Endothelial cell (in vitro differentiated cells): ENCODE measurements at regions not wholly inside any gene's neighbourhood (a gene's known extent, or its start where the extent isn't known, plus 50 kb on each side); places are given as distances from the start of the nearest gene placed in this dataset.

ENCODE experiments used
- DNase-seq: peaks from one replicate; pipeline ENCODE4 v3.0.0; 2021; ENCODE audit warnings: low spot score
- H3K27ac Mint-ChIP-seq: one replicate; pipeline ENCODE4 v1.8.0; 2021; ENCODE audit warnings: mixed read lengths, inconsistent platforms; ENCODE audit not compliant: unreplicated experiment
- H3K27me3 Mint-ChIP-seq: one replicate; pipeline ENCODE4 v1.8.0; 2021; ENCODE audit warnings: mild to moderate bottlenecking, moderate library complexity, mixed read lengths, inconsistent platforms; ENCODE audit not compliant: unreplicated experiment
- H3K36me3 Mint-ChIP-seq: one replicate; pipeline ENCODE4 v1.8.0; 2021; ENCODE audit warnings: mild to moderate bottlenecking, low read depth, mixed read lengths, inconsistent platforms; ENCODE audit not compliant: unreplicated experiment
- H3K4me1 Mint-ChIP-seq: one replicate; pipeline ENCODE4 v1.8.0; 2021; ENCODE audit warnings: mild to moderate bottlenecking, mixed read lengths, inconsistent platforms; ENCODE audit not compliant: unreplicated experiment
- H3K4me3 Mint-ChIP-seq: one replicate; pipeline ENCODE4 v1.8.0; 2021; ENCODE audit warnings: mild to moderate bottlenecking, mixed read lengths, inconsistent platforms; ENCODE audit not compliant: unreplicated experiment
- H3K9me3 Mint-ChIP-seq: one replicate; pipeline ENCODE4 v1.8.0; 2021; ENCODE audit warnings: mixed read lengths, inconsistent platforms; ENCODE audit not compliant: unreplicated experiment
- TF ChIP-seq, protein P1 (sequence below): fragments of 200-600 bp; sonication (generic); IDR thresholded peaks from one replicate; pipeline ENCODE4 v1.5.0; 2021; ENCODE audit warnings: antibody characterized with exemption; ENCODE audit not compliant: unreplicated experiment

DNA sequence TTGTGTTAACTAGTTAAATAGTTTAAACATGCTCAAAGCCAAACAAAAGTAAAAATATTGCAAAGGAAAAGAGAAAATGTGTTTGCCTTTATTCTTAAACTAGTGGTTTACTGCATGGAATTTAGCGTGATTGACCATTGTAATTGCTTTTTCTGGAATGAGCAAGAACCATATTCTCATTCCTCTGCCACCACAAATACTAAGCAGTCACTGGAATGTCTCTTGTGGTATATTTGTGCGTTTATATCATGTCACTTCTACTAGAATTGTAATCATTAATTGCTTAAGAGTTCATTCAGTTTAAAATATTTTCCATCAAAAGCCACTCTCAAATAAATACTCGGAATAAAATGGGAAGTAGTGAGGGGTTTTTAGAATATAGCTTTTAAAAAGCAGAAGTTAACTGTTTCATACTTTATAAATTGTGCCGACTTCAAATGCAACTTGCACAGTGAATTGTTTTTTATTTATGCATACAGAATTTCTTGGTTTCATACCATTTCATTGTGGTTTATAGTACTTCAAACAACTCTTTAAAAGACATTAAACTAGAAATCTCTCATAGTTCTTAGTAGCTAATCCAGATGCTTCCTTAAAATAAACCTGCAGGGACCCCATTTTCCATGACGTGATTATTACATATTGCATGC, 288.1 kb downstream of the EPHA4 start:
- no peaks in the 10 kb centered on the region for H3K36me3 Mint-ChIP-seq
- peaks cover 3% of the 10 kb centered on the region for H3K4me1 Mint-ChIP-seq
- peaks cover 1% of the 10 kb centered on the region for H3K27me3 Mint-ChIP-seq
- H3K4me3 Mint-ChIP-seq = no peak overlapping the region
- no peaks in the 10 kb centered on the region for H3K9me3 Mint-ChIP-seq
- DNase-seq = no peak
- no peak overlapping the region for H3K27ac Mint-ChIP-seq
- TF ChIP-seq, protein P1, sequence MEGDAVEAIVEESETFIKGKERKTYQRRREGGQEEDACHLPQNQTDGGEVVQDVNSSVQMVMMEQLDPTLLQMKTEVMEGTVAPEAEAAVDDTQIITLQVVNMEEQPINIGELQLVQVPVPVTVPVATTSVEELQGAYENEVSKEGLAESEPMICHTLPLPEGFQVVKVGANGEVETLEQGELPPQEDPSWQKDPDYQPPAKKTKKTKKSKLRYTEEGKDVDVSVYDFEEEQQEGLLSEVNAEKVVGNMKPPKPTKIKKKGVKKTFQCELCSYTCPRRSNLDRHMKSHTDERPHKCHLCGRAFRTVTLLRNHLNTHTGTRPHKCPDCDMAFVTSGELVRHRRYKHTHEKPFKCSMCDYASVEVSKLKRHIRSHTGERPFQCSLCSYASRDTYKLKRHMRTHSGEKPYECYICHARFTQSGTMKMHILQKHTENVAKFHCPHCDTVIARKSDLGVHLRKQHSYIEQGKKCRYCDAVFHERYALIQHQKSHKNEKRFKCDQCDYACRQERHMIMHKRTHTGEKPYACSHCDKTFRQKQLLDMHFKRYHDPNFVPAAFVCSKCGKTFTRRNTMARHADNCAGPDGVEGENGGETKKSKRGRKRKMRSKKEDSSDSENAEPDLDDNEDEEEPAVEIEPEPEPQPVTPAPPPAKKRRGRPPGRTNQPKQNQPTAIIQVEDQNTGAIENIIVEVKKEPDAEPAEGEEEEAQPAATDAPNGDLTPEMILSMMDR = no peak

- DNase-seq = no peak
- H3K4me1 Mint-ChIP-seq = peaks cover 3% of the 10 kb centered on the region
Measured at GRCh38 chr2:221285148-221285547, 287.0 kb downstream of the EPHA4 start.

GRCh38 chr2:221286406-221286805, 285.7 kb downstream of the EPHA4 start:
- no peak for DNase-seq
- H3K9me3 Mint-ChIP-seq = no peaks in the 10 kb centered on the region
- peaks cover 3% of the 10 kb centered on the region for H3K4me1 Mint-ChIP-seq
- H3K36me3 Mint-ChIP-seq = no peaks in the 10 kb centered on the region
- TF ChIP-seq, protein P1 = no peak
- peaks cover 1% of the 10 kb centered on the region for H3K27me3 Mint-ChIP-seq
- no peak overlapping the region for H3K27ac Mint-ChIP-seq
- H3K4me3 Mint-ChIP-seq = no peak overlapping the region

More at GRCh38 chr2:221285148-221285547, 287.0 kb downstream of the EPHA4 start:
- Mint-ChIP-seq H3K27me3 (peaks cover 1% of the 10 kb centered on the region), H3K27ac (no peak overlapping the region), H3K9me3 (no peaks in the 10 kb centered on the region), H3K4me3 (no peak overlapping the region), H3K36me3 (no peaks in the 10 kb centered on the region)
- TF ChIP-seq, protein P1 = no peak

DNA sequence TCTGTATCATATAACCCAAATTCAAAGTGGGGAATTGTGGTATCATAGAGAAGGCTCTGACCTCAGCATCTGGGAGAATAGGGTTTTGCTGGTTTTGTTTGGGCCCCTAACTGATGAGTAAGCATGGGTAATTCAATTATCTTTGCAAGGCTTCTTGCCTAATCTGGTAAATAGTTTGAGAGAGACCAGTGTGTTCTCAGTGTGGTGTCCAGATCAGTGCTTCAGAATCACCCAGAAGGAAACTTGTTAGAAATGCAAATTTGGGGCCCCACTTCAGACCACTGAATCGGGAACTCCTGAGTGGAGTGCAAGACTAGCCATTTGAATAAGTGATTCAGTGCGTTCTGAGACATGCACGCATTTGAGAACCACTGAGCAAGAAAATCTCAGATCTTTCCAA, 282.7 kb downstream of the EPHA4 start:
- Mint-ChIP-seq H3K4me3 (no peak overlapping the region), H3K4me1 (peaks cover 3% of the 10 kb centered on the region), H3K36me3 (no peaks in the 10 kb centered on the region), H3K9me3 (no peaks in the 10 kb centered on the region), H3K27ac (no peak overlapping the region), H3K27me3 (peaks cover 1% of the 10 kb centered on the region)
- no peak for DNase-seq
- TF ChIP-seq, protein P1 = no peak

- TF ChIP-seq, protein P1 = no peak
- peaks cover 3% of the 10 kb centered on the region for H3K4me1 Mint-ChIP-seq
- H3K36me3 Mint-ChIP-seq = no peaks in the 10 kb centered on the region
- no peak for DNase-seq
- H3K9me3 Mint-ChIP-seq = no peaks in the 10 kb centered on the region
- H3K27me3 Mint-ChIP-seq = peaks cover 2% of the 10 kb centered on the region
- H3K27ac Mint-ChIP-seq = no peak overlapping the region
- no peak overlapping the region for H3K4me3 Mint-ChIP-seq
Measured at GRCh38 chr2:221289846-221290245, 282.3 kb downstream of the EPHA4 start.
